BE2C (cell line): ENCODE measurements at regions not wholly inside any gene's neighbourhood (a gene's known extent, or its start where the extent isn't known, plus 50 kb on each side); places are given as distances from the start of the nearest gene placed in this dataset.
"Not testable (repeated sequence)": the region's sequence is repeated elsewhere in the genome, so short reads cannot be mapped to it uniquely, and the experiment has no call there.

Experiments
- DNase-seq: peaks from one replicate; pipeline ENCODE4 v3.0.0-alpha.2; 2020
- H3K27me3 ChIP-seq: fragments of 250-450 bp; sonication (Bioruptor Pico); 2 replicates; pipeline ENCODE4 v1.5.1; 2020; ENCODE audit warnings: mild to moderate bottlenecking
- H3K36me3 ChIP-seq: fragments of 250-450 bp; sonication (Bioruptor Pico); 2 replicates; pipeline ENCODE4 v1.5.1; 2020; ENCODE audit warnings: mild to moderate bottlenecking
- H3K4me1 ChIP-seq: fragments of 250-450 bp; sonication (Bioruptor Pico); 2 replicates; pipeline ENCODE4 v1.5.1; 2020
- H3K4me3 ChIP-seq: 2 replicates; pipeline ENCODE4 v1.5.1; 2011; ENCODE audit warnings: low read depth, low read length
- H3K9me3 ChIP-seq: fragments of 250-450 bp; sonication (Bioruptor Pico); 2 replicates; pipeline ENCODE4 v1.5.1; 2020
- CTCF ChIP-seq: IDR thresholded peaks from 2 replicates; pipeline ENCODE4 v1.5.1; 2012; ENCODE audit warnings: mild to moderate bottlenecking, low read depth, low read length

- no peak for DNase-seq
- H3K9me3 ChIP-seq: no peaks in the 10 kb centered on the region
- TF ChIP-seq CTCF: no peak
These were observed 498.1 kb upstream of the POT1 start for GRCh38 chr7:125427676-125428075.

GRCh38 chr7:125425506-125425905, 495.9 kb upstream of the POT1 start:
- TF ChIP-seq CTCF: no peak
- Histone ChIP-seq H3K9me3 (no peaks in the 10 kb centered on the region), H3K36me3 (no peaks in the 10 kb centered on the region), H3K27me3 (no peaks in the 10 kb centered on the region), H3K4me3 (no peak overlapping the region), H3K4me1 (no peaks in the 10 kb centered on the region)
- no peak for DNase-seq

More at GRCh38 chr7:125427676-125428075, 498.1 kb upstream of the POT1 start:
- H3K27me3 ChIP-seq: no peaks in the 10 kb centered on the region
- H3K4me3 ChIP-seq: no peak overlapping the region
- no peaks in the 10 kb centered on the region for H3K4me1 ChIP-seq
- no peaks in the 10 kb centered on the region for H3K36me3 ChIP-seq

GRCh38 chr7:125424721-125425120, 495.1 kb upstream of the POT1 start:
- TF ChIP-seq CTCF: no peak
- no peaks in the 10 kb centered on the region for H3K27me3 ChIP-seq
- no peaks in the 10 kb centered on the region for H3K4me1 ChIP-seq
- no peak overlapping the region for H3K4me3 ChIP-seq
- no peaks in the 10 kb centered on the region for H3K36me3 ChIP-seq
- DNase-seq: no peak
- H3K9me3 ChIP-seq: no peaks in the 10 kb centered on the region

GRCh38 chr7:125423458-125424155, 494.0 kb upstream of the POT1 start:
- Histone ChIP-seq H3K4me3 (no peak overlapping the region), H3K9me3 (no peaks in the 10 kb centered on the region), H3K4me1 (no peaks in the 10 kb centered on the region), H3K27me3 (no peaks in the 10 kb centered on the region), H3K36me3 (no peaks in the 10 kb centered on the region)
- no peak for TF ChIP-seq CTCF
- no peak for DNase-seq

- H3K9me3 ChIP-seq, H3K36me3 ChIP-seq: not testable (repeated sequence)
These were observed 491.8 kb upstream of the POT1 start for GRCh38 chr7:125421407-125421806.

GRCh38 chr7:125412890-125413665, 483.5 kb upstream of the POT1 start:
- no peak for DNase-seq
- Histone ChIP-seq H3K4me3 (no peak overlapping the region), H3K9me3 (no peaks in the 10 kb centered on the region), H3K36me3 (no peaks in the 10 kb centered on the region), H3K27me3 (no peaks in the 10 kb centered on the region), H3K4me1 (no peaks in the 10 kb centered on the region)
- TF ChIP-seq CTCF: no peak

More at GRCh38 chr7:125421407-125421806, 491.8 kb upstream of the POT1 start:
- not testable (repeated sequence) for H3K4me3 ChIP-seq, H3K27me3 ChIP-seq, DNase-seq, H3K4me1 ChIP-seq
